HG02763 (cell line): ENCODE measurements at regions not wholly inside any gene's neighbourhood (a gene's known extent, or its start where the extent isn't known, plus 50 kb on each side); places are given as distances from the start of the nearest gene placed in this dataset.

ENCODE experiments used
- ATAC-seq: cut with Tn5 transposase; IDR thresholded peaks from one replicate; pipeline ENCODE4 v1.9.1; 2021; ENCODE audit warnings: mild to moderate bottlenecking, moderate library complexity; ENCODE audit not compliant: unreplicated experiment

DNA sequence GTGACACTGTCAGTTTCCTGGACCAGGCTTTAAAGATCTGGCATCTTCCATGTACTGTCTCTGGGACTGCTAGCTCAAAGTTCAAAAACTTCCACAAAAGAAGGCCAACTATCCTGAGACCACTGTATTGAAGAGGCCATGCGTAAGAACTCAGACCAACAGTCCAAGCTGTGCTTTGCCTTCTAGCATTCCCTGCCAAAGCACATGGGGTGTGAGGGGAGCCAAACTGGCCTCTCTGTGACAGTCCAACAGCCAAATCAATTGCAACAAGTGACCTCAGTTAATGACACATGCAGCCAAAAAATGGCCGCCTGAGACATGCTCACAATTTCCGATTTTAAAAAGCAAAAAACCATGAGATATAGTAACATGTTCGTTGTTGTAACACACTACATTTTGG, 160.3 kb upstream of the CDH19 start:
- no peak for ATAC-seq

DNA sequence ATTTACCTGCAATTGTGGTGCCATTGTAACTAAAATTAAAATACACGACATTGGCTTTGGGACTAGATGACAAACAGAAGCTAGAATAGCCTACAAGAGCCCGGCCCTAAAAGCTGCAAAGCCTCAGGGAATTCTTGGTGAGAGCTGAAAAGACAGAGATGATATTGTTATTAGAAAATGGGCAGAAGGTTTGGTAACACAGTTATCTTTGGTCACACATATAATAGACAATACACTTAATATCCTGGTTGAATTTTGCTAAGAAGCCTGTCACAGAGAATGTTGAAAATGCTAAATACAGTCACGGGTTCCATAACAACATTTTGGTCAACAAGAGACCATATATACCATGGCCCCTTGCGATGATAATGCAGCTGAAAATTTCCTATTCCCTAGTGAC, 157.3 kb upstream of the CDH19 start:
- ATAC-seq = no peak

DNA sequence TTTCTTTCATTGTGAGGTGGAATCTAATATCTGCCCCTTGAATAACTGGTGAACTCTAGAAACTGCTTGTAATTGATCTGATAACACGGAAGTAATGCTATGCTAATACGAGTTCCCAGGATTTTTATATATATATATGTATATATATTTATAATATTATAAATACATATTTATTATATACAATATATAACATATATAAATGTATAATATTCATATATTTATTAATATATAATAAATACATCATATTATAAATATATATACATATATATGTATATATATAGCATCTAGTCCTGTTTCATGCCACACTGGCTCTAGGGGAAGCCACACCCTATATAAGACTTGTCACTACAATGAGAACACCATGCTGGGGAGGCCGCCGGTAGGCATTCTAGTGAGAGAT, 156.7 kb upstream of the CDH19 start:
- no peak for ATAC-seq

DNA sequence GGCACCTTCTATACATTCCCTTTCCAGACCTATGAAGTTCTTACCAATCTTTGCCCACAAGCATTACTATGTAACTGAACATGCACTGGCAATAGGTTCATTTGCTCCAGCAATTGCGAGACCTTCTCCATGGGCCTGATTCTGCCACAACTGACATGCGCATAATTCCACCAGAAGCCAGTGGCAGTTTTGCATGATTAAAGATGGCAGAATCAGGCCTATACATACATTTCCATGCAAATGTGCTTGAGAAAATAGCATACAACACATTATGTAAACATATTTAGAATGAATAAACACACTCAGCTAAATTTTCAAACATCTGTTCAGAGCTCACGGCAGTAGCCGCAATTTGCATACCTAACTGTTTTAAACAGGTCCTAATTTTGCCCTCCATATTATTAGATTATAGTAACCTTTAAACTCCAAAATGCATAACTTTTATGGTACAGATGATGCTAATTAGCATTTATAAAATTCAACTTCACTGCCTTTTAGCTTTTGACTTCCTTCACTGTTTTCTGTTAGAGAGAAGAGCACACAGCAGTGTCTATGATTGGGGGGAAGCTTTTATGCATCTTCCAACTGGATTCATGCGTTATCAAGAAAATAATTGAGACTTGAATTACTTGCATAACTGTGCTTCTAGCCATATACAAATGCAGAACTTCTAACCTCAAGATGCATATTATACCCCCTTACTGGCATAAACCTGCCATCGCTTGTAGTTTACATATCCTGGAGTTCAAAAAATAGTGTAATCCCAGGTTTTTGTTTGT, 155.3 kb upstream of the CDH19 start:
- ATAC-seq = no peak

DNA sequence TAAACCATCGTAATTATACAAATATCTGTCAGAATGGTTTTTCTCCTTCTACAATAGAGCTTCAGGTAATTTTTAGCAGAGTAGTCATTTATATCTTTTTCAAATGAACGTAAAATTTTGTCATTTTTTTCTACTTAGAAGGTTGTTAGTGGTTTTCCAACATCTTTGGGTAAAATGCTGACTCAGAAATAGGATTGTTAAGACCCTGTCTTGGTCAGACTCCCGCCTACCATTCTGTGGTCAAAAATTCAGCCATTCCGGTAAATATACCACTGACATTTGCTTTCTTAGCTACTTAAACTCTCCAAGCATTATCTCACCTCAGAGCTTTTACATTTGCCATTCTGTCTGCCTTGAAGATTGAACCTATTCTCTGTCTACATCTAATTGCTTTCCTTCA, 154.1 kb upstream of the CDH19 start:
- no peak for ATAC-seq

DNA sequence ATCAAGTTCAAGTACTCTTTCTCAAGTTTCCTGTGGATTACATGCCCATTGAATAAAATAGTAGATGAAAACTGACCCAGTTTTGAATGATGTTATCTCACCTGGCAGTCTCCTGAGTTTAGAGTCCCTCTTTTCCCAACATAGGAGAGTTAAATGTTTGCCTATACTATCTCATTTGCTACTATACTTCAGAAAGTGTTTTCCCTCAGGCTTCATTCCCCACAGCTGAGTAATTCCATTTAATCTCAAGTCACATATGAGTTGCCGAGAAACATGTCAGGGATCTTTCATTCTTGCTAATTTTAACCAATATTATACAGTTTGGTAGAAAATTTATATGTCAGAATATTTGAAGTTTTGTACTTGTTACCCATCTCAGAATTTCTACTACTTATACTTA, 150.4 kb upstream of the CDH19 start:
- no peak for ATAC-seq

DNA sequence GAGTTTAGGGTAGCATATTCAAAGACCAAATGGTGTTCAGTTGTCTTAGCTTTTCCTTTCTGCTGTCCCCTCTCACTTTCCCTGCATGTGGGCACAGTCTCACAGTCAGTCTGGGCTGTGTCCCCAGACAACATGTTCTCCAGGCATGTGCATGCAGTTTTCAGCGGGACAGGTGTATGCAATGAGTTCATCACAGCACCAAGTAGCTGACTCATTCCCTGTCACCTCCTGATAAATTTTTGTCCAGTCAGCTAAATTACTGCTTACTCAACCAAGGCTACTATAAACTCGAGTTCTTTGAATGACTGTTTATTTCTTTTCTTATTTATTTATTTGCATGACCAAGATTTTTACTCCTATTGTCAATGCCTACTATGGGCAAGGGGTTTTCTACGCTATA, 148.8 kb upstream of the CDH19 start:
- ATAC-seq = no peak

DNA sequence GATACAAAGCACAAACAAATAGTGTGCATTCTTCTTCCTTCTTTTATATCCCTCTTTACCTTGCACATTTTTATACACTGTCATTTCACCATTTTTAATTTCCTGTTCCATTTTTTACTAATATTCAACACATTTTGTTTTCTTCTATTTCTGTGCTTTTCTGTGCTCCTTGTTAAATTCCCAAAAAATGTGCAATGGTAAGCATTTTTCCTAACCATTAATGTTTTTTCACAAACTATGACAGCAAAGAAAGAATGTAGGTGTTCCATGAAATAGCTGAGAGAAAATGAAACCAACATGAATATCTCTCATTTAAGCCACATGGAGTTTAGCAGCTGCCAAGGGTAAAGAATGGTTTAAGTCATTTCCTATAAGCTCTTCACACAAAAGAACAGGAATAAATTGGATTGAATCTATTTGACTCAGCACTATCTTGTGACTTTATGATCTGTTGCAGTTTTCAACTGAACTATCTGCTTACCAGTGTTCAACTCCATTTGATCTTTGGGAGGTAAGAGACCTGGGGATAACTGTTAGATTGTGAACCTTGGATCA, 145.7 kb upstream of the CDH19 start:
- no peak for ATAC-seq

DNA sequence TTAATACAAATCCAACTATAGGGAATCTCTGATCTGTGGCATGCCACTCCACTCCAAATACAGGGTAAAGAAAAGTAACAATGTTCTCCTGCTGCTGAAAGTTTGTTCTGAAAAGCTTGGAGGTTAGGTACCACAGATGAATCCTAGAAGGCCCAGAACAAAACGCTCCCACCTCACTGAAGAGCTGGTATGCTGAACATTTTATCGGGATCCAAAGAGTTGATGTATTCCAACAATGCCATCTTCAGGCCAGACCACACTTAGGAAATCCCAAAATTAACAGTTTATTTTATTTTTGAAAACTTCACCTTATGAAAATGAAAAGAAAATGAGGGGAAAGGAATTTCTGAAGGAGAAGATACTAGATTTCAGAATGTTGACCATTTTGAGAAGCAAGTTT, 145.1 kb upstream of the CDH19 start:
- no peak for ATAC-seq

DNA sequence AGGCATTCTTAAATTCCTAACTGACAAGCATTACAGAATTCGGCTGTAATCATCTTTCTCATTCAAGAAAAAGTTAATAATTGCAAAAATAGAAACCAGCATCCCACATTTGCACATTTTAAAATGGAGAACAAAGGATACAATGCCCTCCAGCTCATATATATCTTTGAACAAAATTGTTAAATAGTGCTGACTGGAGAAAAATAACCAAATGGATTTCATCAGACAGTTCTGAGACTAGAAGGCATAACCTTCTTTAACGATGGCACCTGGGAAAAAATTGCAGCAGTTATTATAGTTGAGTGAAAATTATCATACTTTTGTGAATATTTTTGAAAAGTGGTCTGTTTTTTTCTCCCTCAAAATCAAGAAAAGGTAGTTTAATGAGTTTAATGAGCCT, 138.9 kb upstream of the CDH19 start:
- ATAC-seq = no peak

DNA sequence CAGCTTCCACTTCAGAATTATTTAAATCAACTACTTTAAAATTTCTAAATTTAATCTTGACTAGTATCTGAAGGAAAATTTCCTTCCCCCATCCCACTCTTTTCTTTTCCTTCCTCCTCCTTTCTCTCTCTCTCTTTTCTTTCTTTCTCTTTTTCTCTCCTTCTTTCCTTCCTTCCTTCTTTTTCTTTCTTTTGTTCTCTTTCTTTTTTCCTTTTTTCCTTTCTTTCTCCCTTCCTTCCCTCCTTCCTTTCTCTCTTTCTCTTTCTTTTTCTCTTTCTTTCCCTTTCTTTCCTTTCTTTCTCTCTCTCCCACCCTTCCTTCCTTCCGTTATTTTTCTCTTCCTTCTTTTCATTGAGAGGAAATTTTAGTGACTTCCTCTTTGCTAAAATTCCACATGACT, 132.0 kb upstream of the CDH19 start:
- ATAC-seq = no peak

DNA sequence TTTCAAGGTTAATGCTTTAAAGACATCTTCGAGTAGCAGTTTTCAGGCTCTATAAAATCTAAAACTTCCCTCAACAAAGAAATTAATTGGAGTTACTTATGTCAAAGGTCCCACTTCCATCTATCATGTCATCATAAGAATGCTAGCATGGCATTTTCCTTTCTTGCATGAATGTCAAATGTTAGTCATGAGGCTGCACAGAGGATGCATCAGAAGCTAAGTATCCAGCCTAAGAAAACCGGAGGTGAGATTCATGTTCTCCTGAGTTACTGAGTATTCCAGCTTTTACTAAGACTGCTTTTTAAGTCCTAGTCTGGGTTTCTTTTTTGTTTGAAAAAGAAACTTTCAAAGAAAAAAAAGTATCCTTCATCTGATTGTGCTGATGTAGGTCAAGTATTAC, 130.6 kb upstream of the CDH19 start:
- ATAC-seq = no peak

DNA sequence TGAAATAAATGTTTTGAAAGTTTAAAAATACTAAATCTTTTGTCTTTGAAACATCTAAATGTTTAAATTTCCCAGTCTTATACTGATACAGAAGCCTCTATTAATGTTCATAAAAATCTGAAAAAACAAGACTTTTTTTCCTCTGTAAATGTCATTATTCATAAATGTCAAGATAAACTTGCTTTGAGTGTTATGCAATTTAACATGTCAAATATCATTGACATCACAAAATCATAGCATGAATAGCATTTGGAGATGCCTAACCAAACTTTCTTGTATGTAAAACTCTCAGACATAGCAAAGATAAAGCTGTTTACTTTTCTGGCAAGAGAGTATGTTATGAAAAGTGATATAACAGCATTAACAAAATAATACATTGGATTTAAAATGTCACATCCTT, 128.0 kb upstream of the CDH19 start:
- ATAC-seq = no peak

DNA sequence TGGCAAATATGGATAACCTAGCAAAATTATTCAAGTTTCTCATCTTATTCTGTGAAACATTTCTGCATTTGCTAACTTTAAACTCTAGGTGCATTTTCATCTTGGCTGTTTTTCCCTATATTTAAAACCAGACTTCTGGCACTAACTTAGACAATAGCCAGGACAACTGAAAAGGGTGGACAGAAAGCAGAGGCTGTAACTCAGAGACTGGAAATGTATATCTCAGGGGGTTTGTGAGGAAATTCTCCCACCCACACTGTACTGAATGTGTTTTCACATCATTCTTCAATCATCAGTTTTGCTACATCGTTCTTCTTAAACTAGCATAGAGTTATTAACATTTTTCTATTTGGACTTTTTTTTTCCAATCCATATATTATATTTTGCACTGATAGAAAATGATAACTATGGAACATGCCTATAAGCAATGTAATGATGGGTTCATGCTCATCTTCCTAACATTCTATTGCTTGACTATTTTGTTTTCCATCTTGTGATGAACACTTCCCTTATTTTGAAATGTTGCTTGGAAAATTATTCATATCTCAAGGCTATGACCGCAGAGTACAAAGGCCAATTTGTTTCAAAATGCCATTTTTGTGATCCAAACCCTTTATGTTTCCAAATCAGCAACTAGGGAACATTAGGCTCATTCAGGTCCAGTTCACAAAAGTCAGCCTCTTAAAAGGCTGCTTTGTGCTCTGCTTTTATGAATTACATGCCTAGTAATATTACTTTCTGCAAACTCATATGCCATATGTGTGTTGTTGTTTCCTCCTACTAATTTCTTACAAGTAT, 125.8 kb upstream of the CDH19 start:
- no peak for ATAC-seq

DNA sequence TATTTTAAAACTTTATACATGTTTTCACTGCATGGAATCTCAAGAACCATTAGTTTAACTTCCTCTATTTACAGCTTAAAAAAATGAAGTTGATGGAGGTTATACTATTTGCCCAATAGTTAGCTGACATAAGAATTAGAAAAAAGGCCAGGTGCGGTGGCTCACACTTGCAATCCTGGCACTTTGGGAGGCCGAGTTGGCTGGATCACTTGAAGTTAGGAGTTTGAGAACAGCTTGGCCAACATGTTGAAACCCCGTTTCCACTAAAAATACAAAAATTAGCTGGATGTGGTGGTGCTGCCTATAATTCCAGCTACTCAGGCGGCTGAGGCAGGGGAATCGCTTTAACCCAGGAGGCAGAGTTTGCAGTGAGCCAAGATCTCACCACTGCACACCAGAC, 125.1 kb upstream of the CDH19 start:
- ATAC-seq = no peak

DNA sequence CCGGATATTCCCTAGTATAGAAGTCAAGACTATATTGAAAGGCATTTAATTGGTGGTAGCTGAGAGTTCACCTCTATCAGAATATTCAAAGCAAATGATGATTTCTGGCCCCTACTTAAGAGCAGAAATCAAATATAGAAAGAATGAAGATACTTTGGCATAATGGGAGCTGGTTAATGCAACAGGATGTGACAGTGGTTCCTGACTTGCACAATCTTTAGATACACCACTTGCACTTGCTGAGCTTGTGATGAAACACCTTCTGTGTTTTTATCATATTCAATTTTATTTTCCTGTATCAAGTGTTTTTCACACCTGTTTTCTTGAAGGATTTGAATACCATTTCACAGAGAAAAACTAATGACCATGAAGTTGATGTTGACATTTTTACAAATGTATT, 124.1 kb upstream of the CDH19 start:
- no peak for ATAC-seq

DNA sequence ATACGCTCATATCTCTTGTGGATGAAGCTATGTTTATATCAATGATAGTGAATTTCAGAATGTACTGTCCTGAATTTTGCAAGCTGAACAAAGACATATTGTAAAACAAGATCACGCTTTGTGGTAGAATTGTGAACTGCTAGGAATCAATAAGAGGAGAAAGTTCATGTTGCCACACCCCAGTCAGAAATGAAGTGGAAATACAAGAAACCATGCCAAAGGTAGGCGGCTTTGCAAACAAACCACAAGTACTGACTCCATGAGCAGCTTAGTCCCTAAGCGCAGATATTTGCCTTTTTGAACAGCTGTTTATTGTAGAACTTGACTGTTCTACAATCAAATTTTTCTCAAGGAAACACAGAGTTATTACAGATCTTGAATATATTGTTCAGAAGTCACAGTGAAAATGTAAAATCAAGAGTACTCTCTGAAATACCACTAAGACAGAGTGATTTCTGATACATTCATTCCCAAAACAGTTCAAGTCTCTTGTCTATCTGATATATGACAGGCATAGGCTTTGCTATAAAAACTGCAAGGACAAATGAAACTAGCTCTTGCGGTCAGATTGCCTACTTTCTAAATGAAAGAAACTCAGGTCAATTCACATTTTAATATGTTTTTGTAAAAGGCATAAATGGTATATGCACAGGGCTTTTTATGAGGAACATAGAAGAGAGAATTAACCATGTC, 120.9 kb upstream of the CDH19 start:
- ATAC-seq = no peak

DNA sequence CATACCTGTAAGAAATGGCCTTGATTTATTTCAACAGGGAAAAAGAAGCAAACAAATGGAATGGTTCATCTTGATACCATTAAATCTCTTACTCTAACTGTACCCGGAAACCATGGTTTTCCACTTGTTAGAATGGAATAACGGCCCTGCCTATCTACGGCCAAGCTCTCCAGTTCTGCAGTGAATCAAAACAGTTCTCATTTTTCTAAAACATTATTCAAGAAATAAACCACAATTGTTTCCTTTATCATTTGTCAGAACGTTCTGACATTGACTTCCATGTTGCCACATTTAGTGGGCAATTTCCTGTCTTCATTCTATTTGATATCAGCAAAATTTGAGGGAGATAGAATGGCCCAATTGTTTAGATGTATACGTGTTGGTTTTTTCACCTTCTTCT, 118.8 kb upstream of the CDH19 start:
- no peak for ATAC-seq

DNA sequence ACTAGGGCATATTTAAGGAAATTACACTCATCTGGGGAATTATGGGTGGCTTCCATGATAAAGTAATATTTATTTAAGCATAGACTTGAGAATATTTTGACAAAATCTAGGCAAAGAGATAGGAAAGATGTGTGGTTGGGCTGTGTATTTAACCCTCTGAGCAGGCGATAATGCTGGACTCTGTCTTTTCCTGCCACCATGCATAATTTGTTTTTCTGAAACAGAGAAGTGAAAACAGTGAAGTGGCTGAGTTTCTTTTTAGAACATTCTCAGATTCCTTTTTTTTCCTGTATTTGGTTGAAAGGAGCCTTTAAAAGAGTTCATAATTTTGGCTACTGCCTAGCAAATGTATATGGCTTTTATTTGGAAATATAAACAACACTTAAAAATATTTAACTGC, 104.8 kb upstream of the CDH19 start:
- no peak for ATAC-seq

DNA sequence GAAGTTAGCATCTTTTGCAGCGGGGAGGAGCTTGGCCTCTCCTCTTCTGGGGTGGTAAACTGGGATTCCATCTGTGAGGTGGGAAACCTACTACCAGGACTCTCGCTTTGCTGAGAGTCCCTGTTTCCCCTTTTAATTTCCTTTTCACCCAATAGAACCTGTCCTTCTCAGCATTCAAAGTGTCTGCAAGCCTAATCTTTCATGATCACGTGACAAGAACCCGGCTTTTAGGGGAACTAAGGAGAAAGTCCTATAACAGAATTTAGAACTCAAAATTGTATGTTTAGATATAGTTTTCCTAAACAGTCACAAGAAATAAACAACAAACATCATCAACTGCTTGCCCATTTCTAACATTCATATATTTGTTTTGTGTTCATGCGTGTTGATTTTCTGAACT, 103.6 kb upstream of the CDH19 start:
- ATAC-seq = no peak

DNA sequence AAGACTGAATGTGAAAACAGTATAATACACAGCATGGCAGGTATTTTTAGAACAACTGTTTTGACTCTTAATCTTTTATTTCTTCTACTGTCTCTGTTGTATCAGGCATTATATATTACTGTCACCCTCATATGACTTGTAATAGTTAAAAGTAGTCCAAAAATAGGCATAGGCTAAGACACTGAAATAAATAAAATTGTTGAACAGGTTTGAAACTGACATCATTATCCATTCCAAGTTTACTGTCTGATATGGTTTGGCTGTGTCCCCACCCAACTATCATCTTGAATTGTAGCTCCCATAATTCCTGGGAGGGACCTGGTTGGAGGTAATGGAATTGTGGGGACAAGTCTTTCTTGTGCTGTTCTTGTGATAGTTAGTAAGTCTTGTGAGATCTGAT, 91.4 kb upstream of the CDH19 start:
- ATAC-seq = no peak

DNA sequence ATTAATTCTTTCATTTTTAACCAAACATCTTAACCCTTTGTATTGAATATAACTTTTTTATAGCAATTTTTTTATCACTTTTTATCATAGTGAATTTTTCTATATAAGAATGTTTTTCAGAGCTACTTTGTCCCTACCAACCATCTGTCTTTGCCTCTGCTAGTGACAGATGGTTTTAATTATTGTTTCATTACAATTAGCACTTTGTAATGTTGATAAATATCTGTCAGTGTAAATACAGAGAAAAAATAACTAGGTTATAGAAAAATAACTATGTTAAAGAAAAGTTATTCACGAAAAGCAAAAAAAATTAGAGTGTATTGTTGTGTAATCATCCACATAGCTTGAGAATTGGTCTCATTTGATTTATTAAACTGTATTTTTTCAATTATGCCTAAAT, 91.0 kb upstream of the CDH19 start:
- ATAC-seq = no peak
